Astrocyte (in vitro differentiated cells and primary cell): ENCODE measurements at regions not wholly inside any gene's neighbourhood (a gene's known extent, or its start where the extent isn't known, plus 50 kb on each side); places are given as distances from the start of the nearest gene placed in this dataset.

Source experiments
- DNase-seq: peaks from one replicate; pipeline ENCODE4 v3.0.0-alpha.2; 2010; ENCODE audit warnings: low read depth
- FAIRE-seq: peaks from 2 replicates; lab custom pipeline; 2011; peaks lifted over from hg19 to GRCh38; lab: Jason Lieb, UNC
- H2AFZ ChIP-seq: 2 replicates; pipeline ENCODE4 v1.6.0; 2012; ENCODE audit warnings: low read depth, low read length, inconsistent platforms
- H3K27ac ChIP-seq: 2 replicates; pipeline ENCODE4 v1.5.1; 2011; ENCODE audit warnings: low read depth, low read length, inconsistent platforms
- H3K27me3 ChIP-seq: 2 replicates; pipeline ENCODE4 v1.6.0; 2011; ENCODE audit warnings: low read length, inconsistent platforms; ENCODE audit not compliant: insufficient read depth
- H3K36me3 ChIP-seq: 2 replicates; pipeline ENCODE4 v1.5.1; 2011; ENCODE audit warnings: low read length, inconsistent platforms; ENCODE audit not compliant: insufficient read depth
- H3K4me1 ChIP-seq: 2 replicates; pipeline ENCODE4 v1.5.1; 2011; ENCODE audit warnings: low read length, inconsistent platforms; ENCODE audit not compliant: insufficient read depth
- H3K4me2 ChIP-seq: 2 replicates; pipeline ENCODE4 v1.6.0; 2012; ENCODE audit warnings: low read length, inconsistent platforms
- H3K4me3 ChIP-seq: 2 replicates; pipeline ENCODE4 v1.5.1; 2011; ENCODE audit warnings: low read depth, mild to moderate bottlenecking, low read length, inconsistent platforms; ENCODE audit not compliant: insufficient read depth
- H3K79me2 ChIP-seq: 2 replicates; pipeline ENCODE4 v1.6.0; 2012; ENCODE audit warnings: mild to moderate bottlenecking, low read length, inconsistent platforms; ENCODE audit not compliant: insufficient read depth
- H3K9ac ChIP-seq: 2 replicates; pipeline ENCODE4 v1.6.0; 2012; ENCODE audit warnings: mild to moderate bottlenecking, low read length, inconsistent platforms
- H3K9me3 ChIP-seq: 2 replicates; pipeline ENCODE4 v1.5.1; 2012; ENCODE audit warnings: low read depth, mild to moderate bottlenecking, low read length, inconsistent platforms; ENCODE audit not compliant: insufficient read depth
- H4K20me1 ChIP-seq: 2 replicates; pipeline ENCODE4 v1.6.0; 2012; ENCODE audit warnings: low read length, inconsistent platforms; ENCODE audit not compliant: insufficient read depth
- H3K27ac Mint-ChIP-seq: one replicate; pipeline ENCODE4 v1.8.0; 2021; ENCODE audit warnings: mild to moderate bottlenecking, mixed read lengths; ENCODE audit not compliant: unreplicated experiment
- H3K27me3 Mint-ChIP-seq: one replicate; pipeline ENCODE4 v1.8.0; 2021; ENCODE audit warnings: low read depth, mixed read lengths; ENCODE audit not compliant: unreplicated experiment
- H3K36me3 Mint-ChIP-seq: one replicate; pipeline ENCODE4 v1.8.0; 2021; ENCODE audit warnings: low read depth, mixed read lengths; ENCODE audit not compliant: unreplicated experiment
- H3K4me1 Mint-ChIP-seq: one replicate; pipeline ENCODE4 v1.8.0; 2021; ENCODE audit warnings: low read depth, mixed read lengths; ENCODE audit not compliant: unreplicated experiment
- H3K4me3 Mint-ChIP-seq: one replicate; pipeline ENCODE4 v1.8.0; 2021; ENCODE audit warnings: mild to moderate bottlenecking, moderate library complexity, mixed read lengths; ENCODE audit not compliant: unreplicated experiment
- H3K9me3 Mint-ChIP-seq: one replicate; pipeline ENCODE4 v1.8.0; 2021; ENCODE audit warnings: mild to moderate bottlenecking, mixed read lengths; ENCODE audit not compliant: unreplicated experiment
- CTCF ChIP-seq: IDR thresholded peaks from 2 replicates; pipeline ENCODE4 v1.5.1; 2011; ENCODE audit warnings: low read depth, mild to moderate bottlenecking, inconsistent platforms, low read length, moderate library complexity; ENCODE audit not compliant: insufficient read depth
- EZH2 ChIP-seq: IDR thresholded peaks from 2 replicates; pipeline ENCODE4 v1.6.1; 2012; ENCODE audit warnings: mild to moderate bottlenecking, low read length, inconsistent platforms; ENCODE audit not compliant: insufficient read depth

GRCh38 chr11:115958089-115959000 is 454.1 kb upstream of the CADM1 start:
- no peak overlapping the region for H3K4me3 ChIP-seq
- H3K9ac ChIP-seq, result no peak overlapping the region
- H2AFZ ChIP-seq, result no peak overlapping the region
- H3K4me1 ChIP-seq, result no peaks in the 10 kb centered on the region
- H3K36me3 ChIP-seq, result no peaks in the 10 kb centered on the region
- H3K79me2 ChIP-seq, result no peaks in the 10 kb centered on the region
- H3K9me3 ChIP-seq, result no peaks in the 10 kb centered on the region
- TF ChIP-seq CTCF, result no peak
- TF ChIP-seq EZH2, result no peak
- FAIRE-seq (no peak), DNase-seq (no peak)
- no peaks in the 10 kb centered on the region for H3K36me3 Mint-ChIP-seq
- no peak overlapping the region for H3K27ac Mint-ChIP-seq
- no peaks in the 10 kb centered on the region for H3K9me3 Mint-ChIP-seq
- no peak overlapping the region for H3K4me3 Mint-ChIP-seq
- peaks cover 10% of the 10 kb centered on the region for H3K27me3 ChIP-seq
- peak overlapping the region; percentile 62 for H3K4me2 ChIP-seq
- H4K20me1 ChIP-seq, result no peaks in the 10 kb centered on the region
- H3K27me3 Mint-ChIP-seq, result peaks cover 24% of the 10 kb centered on the region
- no peak overlapping the region for H3K27ac ChIP-seq
- peaks cover 2% of the 10 kb centered on the region for H3K4me1 Mint-ChIP-seq

- H3K4me1 Mint-ChIP-seq, result no peaks in the 10 kb centered on the region
- Histone ChIP-seq H3K4me2 (no peak overlapping the region), H3K9me3 (peaks cover 5% of the 10 kb centered on the region)
These were observed 451.6 kb upstream of the CADM1 start for GRCh38 chr11:115955803-115956202.

More at GRCh38 chr11:115955803-115956202, 451.6 kb upstream of the CADM1 start:
- FAIRE-seq (no peak), DNase-seq (no peak)
- H2AFZ ChIP-seq, result no peak overlapping the region
- no peaks in the 10 kb centered on the region for H3K4me1 ChIP-seq
- H3K36me3 ChIP-seq, result no peaks in the 10 kb centered on the region
- H4K20me1 ChIP-seq, result no peaks in the 10 kb centered on the region
- H3K4me3 ChIP-seq, result no peak overlapping the region
- peaks cover 10% of the 10 kb centered on the region for H3K27me3 ChIP-seq
- Mint-ChIP-seq H3K36me3 (no peaks in the 10 kb centered on the region), H3K9me3 (peaks cover 3% of the 10 kb centered on the region), H3K4me3 (no peak overlapping the region), H3K27ac (no peak overlapping the region), H3K27me3 (peaks cover 6% of the 10 kb centered on the region)
- H3K27ac ChIP-seq, result no peak overlapping the region
- no peak overlapping the region for H3K9ac ChIP-seq
- H3K79me2 ChIP-seq, result no peaks in the 10 kb centered on the region
- TF ChIP-seq CTCF (no peak), EZH2 (no peak)
